Activated CD8-positive, alpha-beta T cell treated with anti-CD3 and anti-CD28 coated beads, Interleukin-2, amount 10 ng/mL, durations not matched to agents 7 days and 5 days (primary cell): ENCODE measurements at regions not wholly inside any gene's neighbourhood (a gene's known extent, or its start where the extent isn't known, plus 50 kb on each side); places are given as distances from the start of the nearest gene placed in this dataset.

ENCODE experiments used
- ATAC-seq: fragments of 150-1000 bp; cut with Tn5 transposase; one replicate; pipeline ENCODE4 v1.10.0; 2021; ENCODE audit warnings: moderate library complexity
- CTCF ChIA-PET: fragments of 350-600 bp; sonication (Branson Sonifier 250); formaldehyde crosslinking; loops from one replicate; lab custom pipeline; 2021; ENCODE audit warnings: antibody characterized with exemption; lab: Charles Lee
- POLR2A ChIA-PET: fragments of 350-600 bp; sonication (Branson Sonifier 250); formaldehyde crosslinking; loops from one replicate; lab custom pipeline; 2021; ENCODE audit warnings: antibody characterized with exemption; lab: Charles Lee
- DNase-seq: peaks from one replicate; pipeline ENCODE4 v3.0.0-alpha.2; 2020
- H3K27ac Mint-ChIP-seq: one replicate; pipeline ENCODE4 v1.8.0; 2021; ENCODE audit warnings: mild to moderate bottlenecking, mixed read lengths
- H3K27me3 Mint-ChIP-seq: one replicate; pipeline ENCODE4 v1.8.0; 2021; ENCODE audit warnings: low read depth, mixed read lengths
- H3K36me3 Mint-ChIP-seq: one replicate; pipeline ENCODE4 v1.8.0; 2021; ENCODE audit warnings: low read depth, mixed read lengths
- H3K4me1 Mint-ChIP-seq: one replicate; pipeline ENCODE4 v1.8.0; 2021; ENCODE audit warnings: low read depth, mixed read lengths
- H3K4me3 Mint-ChIP-seq: one replicate; pipeline ENCODE4 v1.8.0; 2021; ENCODE audit warnings: mild to moderate bottlenecking, mixed read lengths
- H3K9me3 Mint-ChIP-seq: one replicate; pipeline ENCODE4 v1.8.0; 2022; ENCODE audit warnings: mixed read lengths; ENCODE audit not compliant: insufficient read depth

- Mint-ChIP-seq H3K9me3 (no peaks in the 10 kb centered on the region), H3K4me1 (no peaks in the 10 kb centered on the region), H3K36me3 (no peaks in the 10 kb centered on the region), H3K4me3 (no peak overlapping the region), H3K27ac (no peak overlapping the region), H3K27me3 (peaks cover 4% of the 10 kb centered on the region)
- ATAC-seq = no peak
- POLR2A ChIA-PET = no interaction called here
- CTCF ChIA-PET = no interaction called here
- no peak for DNase-seq
Measured at GRCh38 chr2:128996078-128996477, 677.4 kb upstream of the HS6ST1 start.

GRCh38 chr2:128997166-128997866 is 678.6 kb upstream of the HS6ST1 start:
- CTCF ChIA-PET = no interaction called here
- Mint-ChIP-seq H3K36me3 (no peaks in the 10 kb centered on the region), H3K27me3 (peaks cover under 1% of the 10 kb centered on the region), H3K9me3 (no peaks in the 10 kb centered on the region), H3K4me1 (no peaks in the 10 kb centered on the region), H3K4me3 (no peak overlapping the region), H3K27ac (no peak overlapping the region)
- no peak for ATAC-seq
- POLR2A ChIA-PET = no interaction called here
- DNase-seq = no peak

GRCh38 chr2:129001926-129002325 is 683.3 kb upstream of the HS6ST1 start:
- Mint-ChIP-seq H3K36me3 (no peaks in the 10 kb centered on the region), H3K27me3 (no peaks in the 10 kb centered on the region), H3K4me1 (no peaks in the 10 kb centered on the region), H3K27ac (no peak overlapping the region), H3K9me3 (no peaks in the 10 kb centered on the region), H3K4me3 (no peak overlapping the region)
- POLR2A ChIA-PET = no interaction called here
- CTCF ChIA-PET = no interaction called here
- ATAC-seq = no peak
- DNase-seq = no peak

GRCh38 chr2:129002751-129003150 is 684.1 kb upstream of the HS6ST1 start:
- Mint-ChIP-seq H3K4me3 (no peak overlapping the region), H3K9me3 (no peaks in the 10 kb centered on the region), H3K36me3 (no peaks in the 10 kb centered on the region), H3K27me3 (no peaks in the 10 kb centered on the region), H3K4me1 (no peaks in the 10 kb centered on the region), H3K27ac (no peak overlapping the region)
- ATAC-seq (no peak), DNase-seq (no peak)
- ChIA-PET CTCF (no interaction called here), POLR2A (no interaction called here)

GRCh38 chr2:129004485-129004884 is 685.8 kb upstream of the HS6ST1 start:
- Mint-ChIP-seq H3K36me3 (no peaks in the 10 kb centered on the region), H3K27me3 (no peaks in the 10 kb centered on the region), H3K9me3 (no peaks in the 10 kb centered on the region), H3K4me3 (no peak overlapping the region), H3K4me1 (no peaks in the 10 kb centered on the region), H3K27ac (no peak overlapping the region)
- POLR2A ChIA-PET = no interaction called here
- no peak for ATAC-seq
- DNase-seq = no peak
- CTCF ChIA-PET = no interaction called here

GRCh38 chr2:129004940-129005490 is 686.3 kb upstream of the HS6ST1 start:
- ATAC-seq = no peak
- ChIA-PET CTCF (no interaction called here), POLR2A (no interaction called here)
- Mint-ChIP-seq H3K9me3 (no peaks in the 10 kb centered on the region), H3K4me1 (no peaks in the 10 kb centered on the region), H3K27me3 (no peaks in the 10 kb centered on the region), H3K27ac (no peak overlapping the region), H3K4me3 (no peak overlapping the region), H3K36me3 (no peaks in the 10 kb centered on the region)
- no peak for DNase-seq

GRCh38 chr2:129006135-129006886 is 687.6 kb upstream of the HS6ST1 start:
- no peaks in the 10 kb centered on the region for H3K9me3 Mint-ChIP-seq
- H3K27ac Mint-ChIP-seq = no peak overlapping the region
- no peaks in the 10 kb centered on the region for H3K27me3 Mint-ChIP-seq
- DNase-seq (no peak), ATAC-seq (no peak)
- CTCF ChIA-PET = no interaction called here
- H3K4me1 Mint-ChIP-seq = no peaks in the 10 kb centered on the region
- no peaks in the 10 kb centered on the region for H3K36me3 Mint-ChIP-seq
- H3K4me3 Mint-ChIP-seq = no peak overlapping the region
- POLR2A ChIA-PET = no interaction called here

GRCh38 chr2:129006901-129007300 is 688.2 kb upstream of the HS6ST1 start:
- CTCF ChIA-PET = no interaction called here
- Mint-ChIP-seq H3K9me3 (no peaks in the 10 kb centered on the region), H3K36me3 (no peaks in the 10 kb centered on the region), H3K4me1 (no peaks in the 10 kb centered on the region), H3K27ac (no peak overlapping the region), H3K27me3 (no peaks in the 10 kb centered on the region), H3K4me3 (no peak overlapping the region)
- no peak for DNase-seq
- POLR2A ChIA-PET = no interaction called here
- ATAC-seq = no peak

GRCh38 chr2:129008055-129008880 is 689.6 kb upstream of the HS6ST1 start:
- Mint-ChIP-seq H3K36me3 (no peaks in the 10 kb centered on the region), H3K9me3 (no peaks in the 10 kb centered on the region), H3K4me3 (no peak overlapping the region), H3K4me1 (no peaks in the 10 kb centered on the region), H3K27ac (no peak overlapping the region), H3K27me3 (no peaks in the 10 kb centered on the region)
- DNase-seq = no peak
- CTCF ChIA-PET = no interaction called here
- POLR2A ChIA-PET = no interaction called here
- ATAC-seq = no peak

GRCh38 chr2:129008881-129009554 is 690.4 kb upstream of the HS6ST1 start:
- Mint-ChIP-seq H3K27me3 (no peaks in the 10 kb centered on the region), H3K36me3 (no peaks in the 10 kb centered on the region), H3K4me3 (no peak overlapping the region), H3K27ac (no peak overlapping the region), H3K4me1 (no peaks in the 10 kb centered on the region), H3K9me3 (no peaks in the 10 kb centered on the region)
- no peak for ATAC-seq
- no peak for DNase-seq
- ChIA-PET CTCF (no interaction called here), POLR2A (no interaction called here)

- Mint-ChIP-seq H3K4me3 (no peak overlapping the region), H3K4me1 (no peaks in the 10 kb centered on the region), H3K9me3 (no peaks in the 10 kb centered on the region), H3K27me3 (no peaks in the 10 kb centered on the region), H3K36me3 (no peaks in the 10 kb centered on the region), H3K27ac (no peak overlapping the region)
- ChIA-PET CTCF (no interaction called here), POLR2A (no interaction called here)
- no peak for ATAC-seq
- no peak for DNase-seq
Measured at GRCh38 chr2:129009555-129010146, 691.0 kb upstream of the HS6ST1 start.
